ENCODE measurements at regions not wholly inside any gene's neighbourhood (a gene's known extent, or its start where the extent isn't known, plus 50 kb on each side); places are given as distances from the start of the nearest gene placed in this dataset.

DNA sequence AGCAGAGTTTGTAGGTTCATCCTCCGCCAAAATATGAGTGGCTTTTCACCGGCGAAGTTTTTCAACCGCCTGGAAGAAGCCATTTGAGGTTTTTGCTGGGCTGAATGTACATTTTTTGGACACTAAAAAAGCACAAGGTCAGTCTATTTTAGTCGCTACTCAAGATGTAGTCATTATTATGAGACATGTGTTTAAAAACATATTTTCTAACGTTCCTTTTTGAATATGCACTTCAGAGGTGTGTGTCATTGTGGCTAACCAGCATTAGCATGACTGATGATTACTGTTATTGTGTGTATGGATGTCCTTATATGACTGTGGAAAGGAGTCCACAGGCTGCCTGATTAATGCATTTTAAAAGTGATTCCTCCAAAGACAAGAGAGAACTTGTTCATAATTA is 605.4 kb downstream of the INHBA start:
- Histone ChIP-seq H2AFZ (ENCODE audit: low read depth) (no peak overlapping the region), H3K27ac (ENCODE audit: low read depth in 2 of 2, low read length in 1 of 2) (peak overlapping the region in 1 of 2 experiments; percentile 42; a peak in 2 of 4 replicates), H3K9me2 (no peaks in the 10 kb centered on the region), H3K79me2 (ENCODE audit: insufficient read depth) (no peaks in the 10 kb centered on the region), H3K9ac (no peak overlapping the region), H3K4me3 (ENCODE audit: low read depth in 2 of 2, low read length in 1 of 2) (no peak overlapping the region), H4K20me1 (ENCODE audit: insufficient read depth) (no peaks in the 10 kb centered on the region), H3K27me3 (ENCODE audit: insufficient read depth) (no peaks in the 10 kb centered on the region), H3K4me2 (no peak overlapping the region), H3F3A (replicated peaks; ENCODE audit: insufficient read depth) (peaks cover 7% of the 10 kb centered on the region), H3K36me3 (replicated peaks in 1 of 2; ENCODE audit: control insufficient read depth in 1 of 2, insufficient read depth in 2 of 2, low read length in 1 of 2) (no peaks in the 10 kb centered on the region), H3K4me1 (ENCODE audit: control insufficient read depth in 1 of 2, insufficient read depth in 2 of 2, low read depth in 1 of 2, low read length in 1 of 2) (no peaks in the 10 kb centered on the region; a peak in 2 of 4 replicates), H3K9me3 (no peaks in the 10 kb centered on the region)
- WGBS (ENCODE audit: low lambda C conversion rate) = 74% methylated on average over 6 of the region's 6 CpGs
- DNase-seq = no peak
- POLR2A ChIA-PET = no interaction called here
- CTCF ChIA-PET = no interaction called here
- TF ChIP-seq MXI1 (IDR thresholded peaks at IDR 0.05; ENCODE audit: low read depth, low read length) (no peak), TAF1 (IDR thresholded peaks at IDR 0.05; ENCODE audit: borderline replicate concordance, low read depth, low read length) (no peak), GABPA (IDR thresholded peaks at IDR 0.05; ENCODE audit: low read depth) (no peak), EP300 (IDR thresholded peaks at IDR 0.05; ENCODE audit: borderline replicate concordance in 1 of 2, low read depth in 1 of 2, low read length in 1 of 2) (peak in 1 of 2 experiments; percentile 28; a peak in 1 of 4 replicates), MAX (IDR thresholded peaks at IDR 0.05; ENCODE audit: low read depth) (no peak), RXRA (IDR thresholded peaks at IDR 0.05; ENCODE audit: borderline replicate concordance, low read depth) (no peak), CHD2 (IDR thresholded peaks at IDR 0.05; ENCODE audit: low read length, partially characterized antibody) (no peak), FOSL2 (IDR thresholded peaks at IDR 0.05; ENCODE audit: borderline replicate concordance, low read depth) (peak; percentile 32; the same call in 1 of the 2 replicates), SMC3 (IDR thresholded peaks at IDR 0.05; ENCODE audit: low read depth, low read length) (no peak), RAD21 (IDR thresholded peaks at IDR 0.05; ENCODE audit: low read length) (no peak), MEF2A (IDR thresholded peaks at IDR 0.05; ENCODE audit: borderline replicate concordance, low read depth) (peak; percentile 40; the same call in 1 of the 2 replicates), RCOR1 (IDR thresholded peaks at IDR 0.05; ENCODE audit: low read length) (no peak), ZBTB33 (IDR thresholded peaks at IDR 0.05; ENCODE audit: borderline replicate concordance, low read depth) (no peak), YY1 (IDR thresholded peaks at IDR 0.05; ENCODE audit: low read depth) (no peak), JUND (IDR thresholded peaks at IDR 0.05) (no peak), USF2 (IDR thresholded peaks at IDR 0.05; ENCODE audit: borderline replicate concordance, low read depth, low read length) (no peak), FOXM1 (IDR thresholded peaks at IDR 0.05; ENCODE audit: low read depth) (no peak), EZH2phosphoT487 (IDR thresholded peaks at IDR 0.05; ENCODE audit: borderline replicate concordance, low read depth) (no peak), FOXJ3 (CRISPR knock-in tag; IDR thresholded peaks at IDR 0.05) (no peak), NRF1 (IDR thresholded peaks at IDR 0.05; ENCODE audit: low read depth, low read length) (no peak), TCF12 (IDR thresholded peaks at IDR 0.05) (peak; percentile 37), RFX5 (IDR thresholded peaks at IDR 0.05; ENCODE audit: low read length) (no peak), NFIC (IDR thresholded peaks at IDR 0.05; ENCODE audit: borderline replicate concordance) (no peak), ELF1 (IDR thresholded peaks at IDR 0.05) (no peak)
- TF ChIP-seq, protein P1, sequence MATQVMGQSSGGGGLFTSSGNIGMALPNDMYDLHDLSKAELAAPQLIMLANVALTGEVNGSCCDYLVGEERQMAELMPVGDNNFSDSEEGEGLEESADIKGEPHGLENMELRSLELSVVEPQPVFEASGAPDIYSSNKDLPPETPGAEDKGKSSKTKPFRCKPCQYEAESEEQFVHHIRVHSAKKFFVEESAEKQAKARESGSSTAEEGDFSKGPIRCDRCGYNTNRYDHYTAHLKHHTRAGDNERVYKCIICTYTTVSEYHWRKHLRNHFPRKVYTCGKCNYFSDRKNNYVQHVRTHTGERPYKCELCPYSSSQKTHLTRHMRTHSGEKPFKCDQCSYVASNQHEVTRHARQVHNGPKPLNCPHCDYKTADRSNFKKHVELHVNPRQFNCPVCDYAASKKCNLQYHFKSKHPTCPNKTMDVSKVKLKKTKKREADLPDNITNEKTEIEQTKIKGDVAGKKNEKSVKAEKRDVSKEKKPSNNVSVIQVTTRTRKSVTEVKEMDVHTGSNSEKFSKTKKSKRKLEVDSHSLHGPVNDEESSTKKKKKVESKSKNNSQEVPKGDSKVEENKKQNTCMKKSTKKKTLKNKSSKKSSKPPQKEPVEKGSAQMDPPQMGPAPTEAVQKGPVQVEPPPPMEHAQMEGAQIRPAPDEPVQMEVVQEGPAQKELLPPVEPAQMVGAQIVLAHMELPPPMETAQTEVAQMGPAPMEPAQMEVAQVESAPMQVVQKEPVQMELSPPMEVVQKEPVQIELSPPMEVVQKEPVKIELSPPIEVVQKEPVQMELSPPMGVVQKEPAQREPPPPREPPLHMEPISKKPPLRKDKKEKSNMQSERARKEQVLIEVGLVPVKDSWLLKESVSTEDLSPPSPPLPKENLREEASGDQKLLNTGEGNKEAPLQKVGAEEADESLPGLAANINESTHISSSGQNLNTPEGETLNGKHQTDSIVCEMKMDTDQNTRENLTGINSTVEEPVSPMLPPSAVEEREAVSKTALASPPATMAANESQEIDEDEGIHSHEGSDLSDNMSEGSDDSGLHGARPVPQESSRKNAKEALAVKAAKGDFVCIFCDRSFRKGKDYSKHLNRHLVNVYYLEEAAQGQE (IDR thresholded peaks at IDR 0.05; ENCODE audit: low read depth, low read length) = no peak
- TF ChIP-seq, protein P2, sequence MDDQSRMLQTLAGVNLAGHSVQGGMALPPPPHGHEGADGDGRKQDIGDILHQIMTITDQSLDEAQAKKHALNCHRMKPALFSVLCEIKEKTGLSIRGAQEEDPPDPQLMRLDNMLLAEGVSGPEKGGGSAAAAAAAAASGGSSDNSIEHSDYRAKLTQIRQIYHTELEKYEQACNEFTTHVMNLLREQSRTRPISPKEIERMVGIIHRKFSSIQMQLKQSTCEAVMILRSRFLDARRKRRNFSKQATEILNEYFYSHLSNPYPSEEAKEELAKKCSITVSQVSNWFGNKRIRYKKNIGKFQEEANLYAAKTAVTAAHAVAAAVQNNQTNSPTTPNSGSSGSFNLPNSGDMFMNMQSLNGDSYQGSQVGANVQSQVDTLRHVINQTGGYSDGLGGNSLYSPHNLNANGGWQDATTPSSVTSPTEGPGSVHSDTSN (IDR thresholded peaks at IDR 0.05) = peak; percentile 46; the same call in 1 of the 2 replicates
- TF ChIP-seq, protein P3, sequence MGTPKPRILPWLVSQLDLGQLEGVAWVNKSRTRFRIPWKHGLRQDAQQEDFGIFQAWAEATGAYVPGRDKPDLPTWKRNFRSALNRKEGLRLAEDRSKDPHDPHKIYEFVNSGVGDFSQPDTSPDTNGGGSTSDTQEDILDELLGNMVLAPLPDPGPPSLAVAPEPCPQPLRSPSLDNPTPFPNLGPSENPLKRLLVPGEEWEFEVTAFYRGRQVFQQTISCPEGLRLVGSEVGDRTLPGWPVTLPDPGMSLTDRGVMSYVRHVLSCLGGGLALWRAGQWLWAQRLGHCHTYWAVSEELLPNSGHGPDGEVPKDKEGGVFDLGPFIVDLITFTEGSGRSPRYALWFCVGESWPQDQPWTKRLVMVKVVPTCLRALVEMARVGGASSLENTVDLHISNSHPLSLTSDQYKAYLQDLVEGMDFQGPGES (IDR thresholded peaks at IDR 0.05; ENCODE audit: low read depth, low read length) = no peak

Measured in SK-N-SH (cell line).